ENCODE measurements at regions not wholly inside any gene's neighbourhood (a gene's known extent, or its start where the extent isn't known, plus 50 kb on each side); places are given as distances from the start of the nearest gene placed in this dataset.

DNA sequence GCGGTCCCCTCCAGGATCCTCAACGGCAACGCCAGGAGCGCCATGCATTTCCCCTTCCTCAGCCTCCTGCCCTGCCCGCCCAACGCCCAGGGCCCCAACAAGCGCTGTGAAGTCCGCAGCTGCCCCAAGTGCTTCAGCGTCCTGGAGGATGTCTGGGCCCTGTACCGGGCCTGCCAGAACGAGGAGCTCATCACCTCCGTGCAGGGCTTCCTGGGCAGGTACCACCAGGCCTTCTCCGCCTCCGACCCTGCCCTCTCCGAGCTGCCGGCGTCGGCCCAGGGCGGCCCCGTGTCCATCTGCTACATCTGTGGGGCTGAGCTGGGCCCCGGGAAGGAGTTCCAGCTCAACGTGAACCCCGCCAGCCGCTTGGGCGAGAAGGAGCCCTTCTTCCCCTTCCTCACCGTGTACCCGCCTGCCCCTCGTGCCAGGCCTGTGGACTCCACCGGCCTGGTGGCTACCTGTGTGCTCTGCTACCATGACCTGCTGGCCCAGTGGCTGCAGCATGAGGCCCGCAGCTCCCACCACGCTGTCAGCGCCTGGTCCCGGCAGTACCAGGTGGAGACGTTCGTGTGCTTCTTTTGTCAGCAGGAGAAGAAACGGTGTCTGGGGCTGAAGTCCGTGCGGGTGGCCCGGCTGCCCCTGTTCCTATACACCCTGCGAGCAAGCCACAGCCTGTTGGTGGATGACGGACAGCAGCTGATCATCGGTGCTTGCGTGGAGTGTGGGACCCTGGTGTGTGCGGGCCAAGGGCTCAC is 58.9 kb upstream of the CIBAR2 start:
- Mint-ChIP-seq H3K9me3 (no peaks in the 10 kb centered on the region), H3K4me1 (ENCODE audit: low read depth) (no peaks in the 10 kb centered on the region), H3K36me3 (ENCODE audit: low read depth) (no peaks in the 10 kb centered on the region), H3K4me3 (no peak overlapping the region), H3K27me3 (ENCODE audit: low read depth) (peaks cover 65% of the 10 kb centered on the region), H3K27ac (no peak overlapping the region)

- Mint-ChIP-seq H3K4me3 (no peak overlapping the region), H3K27me3 (ENCODE audit: low read depth) (peaks cover 58% of the 10 kb centered on the region)
Observed at GRCh38 chr16:85171759-85172454, 59.6 kb upstream of the CIBAR2 start.

GRCh38 chr16:85172455-85173145 is 60.3 kb upstream of the CIBAR2 start:
- no peaks in the 10 kb centered on the region for H3K9me3 Mint-ChIP-seq
- no peaks in the 10 kb centered on the region for H3K36me3 Mint-ChIP-seq (ENCODE audit: low read depth)
- no peak overlapping the region for H3K4me3 Mint-ChIP-seq
- no peaks in the 10 kb centered on the region for H3K4me1 Mint-ChIP-seq (ENCODE audit: low read depth)
- peaks cover 60% of the 10 kb centered on the region for H3K27me3 Mint-ChIP-seq (ENCODE audit: low read depth)
- H3K27ac Mint-ChIP-seq: no peak overlapping the region

More at GRCh38 chr16:85171759-85172454, 59.6 kb upstream of the CIBAR2 start:
- Mint-ChIP-seq H3K4me1 (ENCODE audit: low read depth) (no peaks in the 10 kb centered on the region), H3K9me3 (no peaks in the 10 kb centered on the region), H3K27ac (no peak overlapping the region), H3K36me3 (ENCODE audit: low read depth) (no peaks in the 10 kb centered on the region)

DNA sequence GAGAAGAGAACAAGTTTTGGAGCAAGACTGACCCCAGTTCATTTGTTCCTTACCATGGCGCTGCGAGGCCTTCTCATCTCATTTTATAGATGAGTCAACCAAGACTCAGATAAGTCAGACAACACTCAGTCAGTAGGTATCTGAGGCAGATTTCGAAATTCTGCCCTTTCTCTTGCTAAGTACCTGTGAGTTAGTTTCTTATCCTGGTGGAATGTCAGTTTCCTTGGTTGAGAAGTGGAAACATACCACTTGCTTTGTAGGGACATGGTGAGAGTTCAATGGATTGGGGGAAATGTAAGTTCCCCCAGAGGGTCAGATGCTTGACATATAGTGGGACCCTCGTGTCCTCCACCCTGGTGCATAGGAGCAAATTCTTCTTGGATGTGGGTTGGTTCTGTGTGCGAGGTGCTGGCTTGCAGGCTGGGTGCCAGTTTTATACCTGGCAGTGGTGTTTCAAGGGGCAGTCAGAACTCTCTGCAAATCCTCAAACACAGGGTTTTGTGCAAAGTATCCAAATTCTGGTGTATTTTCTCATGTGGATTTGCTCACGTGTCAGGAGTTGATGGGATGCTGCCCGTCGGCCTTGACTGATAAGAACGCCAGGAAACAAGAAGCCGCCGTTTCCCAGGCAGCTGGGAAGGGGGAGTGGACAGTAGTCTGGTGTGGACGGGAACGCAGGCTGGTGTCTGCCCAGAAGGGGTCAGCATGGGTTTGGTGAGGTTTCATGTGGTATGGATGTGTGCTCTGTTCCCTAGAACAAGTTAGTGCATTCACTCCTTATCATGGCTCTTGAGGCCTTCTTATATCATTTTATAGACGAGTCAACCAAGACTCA is 61.1 kb upstream of the CIBAR2 start:
- H3K4me1 Mint-ChIP-seq (ENCODE audit: low read depth): no peaks in the 10 kb centered on the region
- peaks cover 54% of the 10 kb centered on the region for H3K27me3 Mint-ChIP-seq (ENCODE audit: low read depth)
- no peak overlapping the region for H3K27ac Mint-ChIP-seq

GRCh38 chr16:85173981-85174751 is 61.9 kb upstream of the CIBAR2 start:
- Mint-ChIP-seq H3K9me3 (no peaks in the 10 kb centered on the region), H3K4me3 (no peak overlapping the region), H3K4me1 (ENCODE audit: low read depth) (no peaks in the 10 kb centered on the region), H3K27ac (no peak overlapping the region), H3K36me3 (ENCODE audit: low read depth) (no peaks in the 10 kb centered on the region), H3K27me3 (ENCODE audit: low read depth) (peaks cover 49% of the 10 kb centered on the region)

More for the DNA sequence above, 61.1 kb upstream of the CIBAR2 start:
- no peaks in the 10 kb centered on the region for H3K36me3 Mint-ChIP-seq (ENCODE audit: low read depth)
- no peak overlapping the region for H3K4me3 Mint-ChIP-seq
- no peaks in the 10 kb centered on the region for H3K9me3 Mint-ChIP-seq

DNA sequence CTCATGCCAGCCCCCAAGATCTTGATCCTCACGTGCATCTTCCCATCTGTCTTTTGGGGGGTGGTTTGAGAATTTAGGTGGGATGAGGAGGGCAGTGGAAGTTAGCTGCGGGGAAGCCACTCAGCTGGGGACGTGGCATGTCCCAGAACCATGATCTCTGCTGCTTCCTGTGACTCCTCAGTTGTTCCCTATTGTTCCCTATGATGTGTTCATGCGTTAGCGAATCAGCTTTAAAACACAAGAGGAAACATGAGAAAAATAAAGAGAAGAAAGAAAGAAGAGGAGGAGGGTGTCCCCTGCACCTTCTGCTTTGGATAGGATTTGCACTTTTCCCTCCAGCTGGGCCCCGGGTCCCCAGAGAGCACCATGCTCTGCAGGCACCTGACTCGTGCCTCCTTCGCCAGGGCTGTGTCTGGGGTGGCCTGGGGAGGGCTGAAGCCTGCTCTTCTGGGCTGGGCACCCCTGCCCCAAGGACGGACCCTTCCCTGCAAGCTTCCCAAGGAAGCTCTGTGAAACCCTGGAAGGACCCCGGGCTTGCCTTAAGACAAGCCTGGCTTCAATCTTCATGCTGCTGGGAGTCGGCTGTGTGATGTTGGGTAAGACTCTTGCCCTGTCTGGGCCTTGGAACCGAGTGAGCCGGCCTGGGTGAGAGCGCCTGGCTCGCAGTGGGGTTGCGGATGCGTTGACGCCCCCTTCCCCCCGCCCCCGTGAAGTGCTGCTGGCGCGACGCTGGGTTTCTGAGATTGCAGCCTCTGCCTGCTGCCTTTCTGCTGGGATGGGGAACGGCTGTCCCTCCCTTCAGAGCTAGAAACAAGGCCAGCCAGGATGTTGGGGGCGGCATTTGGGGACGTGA is 62.8 kb upstream of the CIBAR2 start:
- no peak overlapping the region for H3K4me3 Mint-ChIP-seq
- no peak overlapping the region for H3K27ac Mint-ChIP-seq
- H3K9me3 Mint-ChIP-seq: no peaks in the 10 kb centered on the region
- no peaks in the 10 kb centered on the region for H3K4me1 Mint-ChIP-seq (ENCODE audit: low read depth)
- no peaks in the 10 kb centered on the region for H3K36me3 Mint-ChIP-seq (ENCODE audit: low read depth)
- H3K27me3 Mint-ChIP-seq (ENCODE audit: low read depth): peaks cover 49% of the 10 kb centered on the region

- no peaks in the 10 kb centered on the region for H3K36me3 Mint-ChIP-seq (ENCODE audit: low read depth)
- H3K27ac Mint-ChIP-seq: no peak overlapping the region
- no peaks in the 10 kb centered on the region for H3K9me3 Mint-ChIP-seq
- H3K27me3 Mint-ChIP-seq (ENCODE audit: low read depth): peaks cover 43% of the 10 kb centered on the region
- H3K4me3 Mint-ChIP-seq: no peak overlapping the region
- no peaks in the 10 kb centered on the region for H3K4me1 Mint-ChIP-seq (ENCODE audit: low read depth)
Observed at GRCh38 chr16:85175724-85176233, 63.5 kb upstream of the CIBAR2 start.

DNA sequence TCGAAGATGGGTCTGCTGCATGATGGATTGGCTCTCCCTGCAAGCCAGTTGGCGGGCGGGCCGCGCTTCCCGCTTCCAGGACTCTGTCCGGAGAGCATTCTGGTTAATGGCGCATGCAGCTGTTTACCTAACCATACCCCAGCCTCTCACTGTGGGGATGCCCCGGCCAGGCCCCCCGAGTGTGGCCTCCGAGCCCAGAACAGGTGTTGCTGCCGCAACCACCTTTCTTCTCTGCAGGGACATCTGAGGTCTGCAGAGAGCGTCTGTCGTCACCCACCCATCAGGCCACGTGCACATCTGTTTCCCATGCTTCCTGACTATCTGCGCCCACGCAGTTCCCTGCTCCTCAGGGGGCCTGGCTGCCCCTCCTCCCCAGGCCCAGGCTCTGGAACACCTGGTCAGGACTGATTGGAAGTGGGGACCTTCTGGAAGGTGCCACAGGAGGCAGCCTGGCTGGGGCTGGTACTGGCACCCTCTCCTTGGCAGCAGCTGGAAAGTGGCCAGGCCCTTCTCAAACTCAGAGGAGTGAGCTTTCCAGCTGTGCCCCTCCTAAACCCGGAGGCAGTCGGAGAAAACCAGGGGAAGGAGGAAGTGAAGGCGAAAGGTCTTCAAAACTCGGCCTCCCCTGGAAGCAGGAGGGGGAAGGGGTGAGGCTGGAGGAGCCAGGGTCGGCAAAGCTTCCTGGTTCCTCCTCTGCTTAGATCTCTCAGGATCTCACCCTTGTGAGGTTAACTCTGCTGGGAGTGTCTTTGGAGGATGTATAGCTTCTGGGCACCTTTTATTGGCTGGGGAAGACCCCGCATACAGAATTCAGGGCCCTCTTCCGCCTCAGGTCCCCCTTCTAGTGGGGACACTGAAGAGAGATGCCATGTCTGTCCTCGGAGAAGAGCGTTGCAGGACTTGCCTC is 64.5 kb upstream of the CIBAR2 start:
- H3K36me3 Mint-ChIP-seq (ENCODE audit: low read depth): no peaks in the 10 kb centered on the region
- no peaks in the 10 kb centered on the region for H3K9me3 Mint-ChIP-seq
- H3K27ac Mint-ChIP-seq: no peak overlapping the region
- H3K4me3 Mint-ChIP-seq: no peak overlapping the region
- no peaks in the 10 kb centered on the region for H3K4me1 Mint-ChIP-seq (ENCODE audit: low read depth)
- H3K27me3 Mint-ChIP-seq (ENCODE audit: low read depth): peaks cover 34% of the 10 kb centered on the region

- Mint-ChIP-seq H3K36me3 (ENCODE audit: low read depth) (no peaks in the 10 kb centered on the region), H3K9me3 (no peaks in the 10 kb centered on the region), H3K4me1 (ENCODE audit: low read depth) (no peaks in the 10 kb centered on the region), H3K27ac (no peak overlapping the region), H3K27me3 (ENCODE audit: low read depth) (peaks cover 28% of the 10 kb centered on the region), H3K4me3 (no peak overlapping the region)
Observed at GRCh38 chr16:85177448-85177846, 65.2 kb upstream of the CIBAR2 start.

GRCh38 chr16:85178006-85178591 is 65.8 kb upstream of the CIBAR2 start:
- Mint-ChIP-seq H3K27ac (no peak overlapping the region), H3K27me3 (ENCODE audit: low read depth) (peaks cover 21% of the 10 kb centered on the region), H3K4me1 (ENCODE audit: low read depth) (no peaks in the 10 kb centered on the region), H3K36me3 (ENCODE audit: low read depth) (no peaks in the 10 kb centered on the region), H3K4me3 (no peak overlapping the region), H3K9me3 (peaks cover 6% of the 10 kb centered on the region)

DNA sequence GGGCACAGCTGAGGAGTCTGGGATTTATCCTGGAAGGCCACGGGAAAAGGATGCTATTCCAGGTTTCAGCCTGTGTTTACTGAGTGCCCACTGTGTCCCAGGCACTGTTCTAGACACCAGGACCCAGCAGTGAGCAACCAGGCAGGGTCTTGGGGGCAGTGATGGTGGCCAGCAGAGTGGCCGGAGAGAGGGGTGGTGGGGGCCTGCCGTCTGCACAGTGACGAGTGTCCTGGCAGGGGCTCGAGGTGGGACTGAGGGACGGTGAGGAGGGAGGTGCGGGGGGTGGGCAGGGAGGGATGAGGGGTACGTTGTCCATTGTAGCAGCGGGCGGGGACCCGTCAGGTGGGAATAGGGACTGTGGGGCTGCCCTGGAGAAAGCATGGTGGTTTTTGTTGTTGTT is 66.3 kb upstream of the CIBAR2 start:
- Mint-ChIP-seq H3K27me3 (ENCODE audit: low read depth) (peaks cover 16% of the 10 kb centered on the region), H3K4me1 (ENCODE audit: low read depth) (no peaks in the 10 kb centered on the region), H3K9me3 (peaks cover 9% of the 10 kb centered on the region), H3K27ac (no peak overlapping the region), H3K36me3 (ENCODE audit: low read depth) (no peaks in the 10 kb centered on the region), H3K4me3 (no peak overlapping the region)

All from T-helper 1 cell treated with Interleukin-12 subunit alpha and Interleukin-12 subunit beta and Interleukin-4 antibody, amounts not matched to agents 30 μg/mL and 1 μg/mL, for 36 hours (primary cell).